ENCODE measurements at regions not wholly inside any gene's neighbourhood (a gene's known extent, or its start where the extent isn't known, plus 50 kb on each side); places are given as distances from the start of the nearest gene placed in this dataset.
A peak's percentile ranks its signal among the peaks of the same experiment; 100 is the strongest.

DNA sequence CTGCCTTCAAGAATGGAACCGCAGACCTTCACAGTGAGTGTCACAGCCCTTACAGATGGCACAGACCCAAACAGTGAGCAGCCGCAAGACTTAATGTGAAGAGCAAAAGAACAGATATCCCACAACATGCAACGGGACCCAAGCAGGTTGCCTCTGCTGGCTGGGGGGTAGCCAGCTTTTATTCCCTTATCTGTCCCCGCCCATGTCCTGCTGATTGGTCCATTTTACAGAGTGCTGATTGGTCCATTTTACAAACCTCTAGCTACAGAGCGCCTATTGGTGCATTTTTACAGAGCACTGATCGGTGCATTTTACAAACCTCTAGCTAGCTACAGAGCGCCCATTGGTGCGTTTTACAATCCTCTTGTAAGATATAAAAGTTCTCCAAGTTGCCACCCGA, 102.0 kb upstream of the IGF1R start:
- Histone ChIP-seq H3K27me3 (ENCODE audit: insufficient read depth, low read length) (peaks cover 9% of the 10 kb centered on the region), H4K20me1 (ENCODE audit: insufficient read depth, low read length) (no peaks in the 10 kb centered on the region), H3K27ac (ENCODE audit: low read depth, low read length) (no peak overlapping the region), H3K9me3 (ENCODE audit: low read depth, low read length) (no peaks in the 10 kb centered on the region), H3K36me3 (ENCODE audit: insufficient read depth, low read length) (no peaks in the 10 kb centered on the region), H3K4me1 (ENCODE audit: insufficient read depth, low read length) (peaks cover 9% of the 10 kb centered on the region), H3K4me2 (ENCODE audit: insufficient read depth, low read length) (no peak overlapping the region), H3K79me2 (ENCODE audit: insufficient read depth, low read length) (no peaks in the 10 kb centered on the region), H3K4me3 (ENCODE audit: insufficient read depth, low read length) (no peak overlapping the region), H2AFZ (ENCODE audit: low read length) (no peak overlapping the region)
- TF ChIP-seq CTCF (IDR thresholded peaks at IDR 0.05; ENCODE audit: extremely low read depth, low read depth, low read length) = no peak
- DNase-seq (ENCODE audit: insufficient read length, low spot score, missing footprints) = no peak

DNA sequence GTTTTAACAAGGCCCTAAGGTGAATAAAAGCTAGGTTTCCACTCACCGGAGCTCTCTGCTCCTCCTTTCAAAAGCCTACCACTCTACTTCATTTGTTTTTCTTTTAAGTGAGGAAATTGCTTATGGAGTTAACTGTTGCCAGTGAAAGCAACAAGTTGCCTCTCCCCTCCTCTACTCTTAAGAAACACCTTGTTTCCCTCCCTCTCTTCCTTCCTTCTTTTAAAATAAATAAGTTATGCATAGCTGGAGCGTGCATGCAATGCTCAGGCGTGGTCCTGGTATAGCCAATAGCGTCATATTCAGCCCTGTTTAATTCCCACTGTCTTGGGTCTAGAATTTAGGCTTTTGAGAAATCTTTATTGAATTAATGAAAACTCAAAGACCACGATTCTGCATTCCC, 101.1 kb upstream of the IGF1R start:
- Histone ChIP-seq H4K20me1 (ENCODE audit: insufficient read depth, low read length) (no peaks in the 10 kb centered on the region), H3K79me2 (ENCODE audit: insufficient read depth, low read length) (no peaks in the 10 kb centered on the region), H3K9me3 (ENCODE audit: low read depth, low read length) (no peaks in the 10 kb centered on the region), H3K4me1 (ENCODE audit: insufficient read depth, low read length) (peaks cover 9% of the 10 kb centered on the region), H3K4me2 (ENCODE audit: insufficient read depth, low read length) (no peak overlapping the region), H2AFZ (ENCODE audit: low read length) (no peak overlapping the region), H3K27me3 (ENCODE audit: insufficient read depth, low read length) (peaks cover 9% of the 10 kb centered on the region), H3K36me3 (ENCODE audit: insufficient read depth, low read length) (no peaks in the 10 kb centered on the region), H3K4me3 (ENCODE audit: insufficient read depth, low read length) (no peak overlapping the region), H3K27ac (ENCODE audit: low read depth, low read length) (no peak overlapping the region)
- no peak for DNase-seq (ENCODE audit: insufficient read length, low spot score, missing footprints)
- TF ChIP-seq CTCF (IDR thresholded peaks at IDR 0.05; ENCODE audit: extremely low read depth, low read depth, low read length) = no peak

DNA sequence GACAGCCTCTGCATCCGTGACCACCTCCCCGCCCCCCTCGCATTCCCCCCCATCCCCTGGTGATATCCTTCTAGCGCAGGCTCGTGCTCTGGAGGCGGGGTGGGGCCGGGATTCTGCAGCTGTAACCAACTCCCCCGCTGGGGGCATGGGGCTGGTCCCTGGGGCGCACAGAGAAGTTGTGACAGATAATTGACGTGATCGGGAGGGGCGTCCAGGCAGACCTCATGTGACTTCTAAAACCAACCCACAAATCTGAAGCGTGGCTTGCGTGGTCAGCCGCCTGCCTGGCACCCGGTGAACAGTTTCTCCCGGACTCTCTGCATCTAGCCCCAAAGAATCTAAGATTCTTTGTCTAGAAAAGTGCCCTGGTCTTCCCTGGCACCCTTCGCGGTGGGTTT, 100.6 kb upstream of the IGF1R start:
- Histone ChIP-seq H3K4me2 (ENCODE audit: insufficient read depth, low read length) (peak overlapping the region; percentile 85), H2AFZ (ENCODE audit: low read length) (peak overlapping the region; percentile 84), H3K9me3 (ENCODE audit: low read depth, low read length) (no peaks in the 10 kb centered on the region), H3K27me3 (ENCODE audit: insufficient read depth, low read length) (peaks cover 9% of the 10 kb centered on the region), H3K27ac (ENCODE audit: low read depth, low read length) (no peak overlapping the region), H3K79me2 (ENCODE audit: insufficient read depth, low read length) (no peaks in the 10 kb centered on the region), H3K36me3 (ENCODE audit: insufficient read depth, low read length) (no peaks in the 10 kb centered on the region), H3K4me1 (ENCODE audit: insufficient read depth, low read length) (peaks cover 9% of the 10 kb centered on the region), H4K20me1 (ENCODE audit: insufficient read depth, low read length) (no peaks in the 10 kb centered on the region), H3K4me3 (ENCODE audit: insufficient read depth, low read length) (peak overlapping the region; percentile 70)
- no peak for TF ChIP-seq CTCF (IDR thresholded peaks at IDR 0.05; ENCODE audit: extremely low read depth, low read depth, low read length)
- peak; percentile 61 for DNase-seq (ENCODE audit: insufficient read length, low spot score, missing footprints)

DNA sequence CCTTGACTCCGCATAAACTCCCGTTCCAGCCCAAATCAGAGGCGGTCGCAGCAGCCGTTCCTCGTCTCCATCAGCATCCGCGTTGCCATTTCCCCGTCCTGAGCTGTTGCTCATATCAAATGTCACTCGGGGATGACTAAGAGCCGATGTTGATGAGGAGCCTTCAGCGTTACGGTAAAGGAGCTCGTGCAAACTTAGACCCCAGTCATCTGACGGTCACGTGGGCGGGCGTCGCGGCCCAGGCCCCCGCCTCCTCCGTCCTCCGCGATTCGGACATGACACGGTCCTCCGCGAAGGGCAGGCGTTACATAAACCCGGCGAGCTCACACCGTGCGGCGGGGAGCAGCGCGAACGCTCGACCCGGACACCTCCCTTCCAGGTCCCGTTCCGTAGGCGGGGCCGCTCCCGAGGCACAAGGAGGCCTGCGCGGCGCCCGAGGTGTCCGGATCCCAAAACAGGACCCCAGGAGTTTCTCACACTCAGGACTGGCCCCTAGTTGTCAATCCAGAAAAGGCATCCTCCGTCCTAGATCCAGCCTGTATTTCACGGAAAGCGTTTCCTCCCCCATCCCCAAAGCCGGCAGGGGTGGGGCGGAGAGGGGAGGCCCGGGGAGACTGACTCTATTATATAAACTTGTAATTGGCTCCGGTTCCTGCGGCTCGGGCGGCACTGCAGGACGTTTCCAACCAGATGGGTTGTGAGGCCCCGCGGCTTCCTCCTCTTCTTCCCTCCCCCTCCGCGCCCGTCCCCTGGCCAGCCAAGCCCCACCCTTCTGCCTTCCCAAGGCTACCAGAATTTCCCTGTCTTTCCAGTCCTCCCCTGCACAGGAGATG, 100.0 kb upstream of the IGF1R start:
- TF ChIP-seq CTCF (IDR thresholded peaks at IDR 0.05; ENCODE audit: extremely low read depth, low read depth, low read length) = no peak
- Histone ChIP-seq H3K4me2 (ENCODE audit: insufficient read depth, low read length) (peak overlapping the region; percentile 85), H3K27ac (ENCODE audit: low read depth, low read length) (no peak overlapping the region)

More for the DNA sequence above, 100.0 kb upstream of the IGF1R start:
- Histone ChIP-seq H3K4me1 (ENCODE audit: insufficient read depth, low read length) (peaks cover 9% of the 10 kb centered on the region), H3K36me3 (ENCODE audit: insufficient read depth, low read length) (no peaks in the 10 kb centered on the region), H4K20me1 (ENCODE audit: insufficient read depth, low read length) (no peaks in the 10 kb centered on the region), H3K9me3 (ENCODE audit: low read depth, low read length) (no peaks in the 10 kb centered on the region), H3K27me3 (ENCODE audit: insufficient read depth, low read length) (peaks cover 9% of the 10 kb centered on the region), H2AFZ (ENCODE audit: low read length) (peak overlapping the region; percentile 84), H3K4me3 (ENCODE audit: insufficient read depth, low read length) (peak overlapping the region; percentile 70), H3K79me2 (ENCODE audit: insufficient read depth, low read length) (no peaks in the 10 kb centered on the region)
- DNase-seq (ENCODE audit: insufficient read length, low spot score, missing footprints) = peak; percentile 95

All from osteoblast (primary cell).